Adrenal gland (tissue), 9 donors: ENCODE measurements at regions not wholly inside any gene's neighbourhood (a gene's known extent, or its start where the extent isn't known, plus 50 kb on each side); places are given as distances from the start of the nearest gene placed in this dataset.
"Not testable (repeated sequence)": the region's sequence is repeated elsewhere in the genome, so short reads cannot be mapped to it uniquely, and the experiment has no call there.

Experiments
- DNase-seq, 7 donors: peaks; one replicate each; pipeline ENCODE4 v3.0.0-alpha.2; 2019 to 2020
- H3K27ac ChIP-seq, 5 donors: fragments of 200-600 bp; sonication (generic) in 4 of 5; 1 replicate in 3 of 5; 2 replicates in 2 of 5; pipeline versions ENCODE4 v1.5.1 to v1.8.0; 2016 to 2020; ENCODE audit warnings: mild to moderate bottlenecking in 1 of 5
- H3K27me3 ChIP-seq: fragments of 200-600 bp; 2 replicates; pipeline ENCODE4 v1.8.0; 2021
- H3K36me3 ChIP-seq, 2 donors: fragments of 200-600 bp; replicated peaks in 1 of 2; 1 replicate in 1 of 2; 2 replicates in 1 of 2; pipeline versions ENCODE4 v1.5.1 to v1.8.0; 2018 to 2022
- H3K4me1 ChIP-seq, 2 donors: fragments of 200-600 bp; replicated peaks in 1 of 2; 1 replicate in 1 of 2; 2 replicates in 1 of 2; pipeline versions ENCODE4 v1.5.1 to v1.8.0; 2018 to 2021
- H3K4me3 ChIP-seq, 4 donors: fragments of 200-600 bp; sonication (generic) in 3 of 4; one replicate each; pipeline ENCODE4 v1.5.1; 2016 to 2018
- H3K9me3 ChIP-seq, 3 donors: fragments of 200-600 bp; sonication (generic) in 1 of 3; replicated peaks in 1 of 3; 1 replicate in 2 of 3; 2 replicates in 1 of 3; pipeline versions ENCODE4 v1.5.1 to v1.8.0; 2016 to 2021
- CTCF ChIP-seq, 6 experiments: fragments of 450-650 bp in 4 of 6; fragments of 200-600 bp in 2 of 6; sonication (generic) in 1 of 6; IDR thresholded peaks; 1 replicate in 5 of 6; 2 replicates in 1 of 6; pipeline versions ENCODE4 v1.5.1 to v1.8.0; 2016 to 2021; ENCODE audit warnings: antibody characterized with exemption in 6 of 6, mild to moderate bottlenecking in 2 of 6, moderate library complexity in 1 of 6
- POLR2A ChIP-seq, 2 donors: fragments of 450-650 bp; IDR thresholded peaks; one replicate each; pipeline ENCODE4 v1.6.1; 2017; ENCODE audit warnings: antibody characterized with exemption in 2 of 2, mild to moderate bottlenecking in 2 of 2, moderate library complexity in 1 of 2
- WGBS, 4 donors: extraction: QIAGEN DNeasy Blood & Tissue Kit in 2 of 4; methylation state at CpG; one replicate each; pipeline versions ENCODE4 v1.1.5 to v1.1.7; 2013 to 2017; 5-methylcytosine and 5-hydroxymethylcytosine counted together
- intact Hi-C, 2 donors: fragments of 100-400 bp; cut with DNase I; formaldehyde crosslinking; loops; one replicate each; pipeline versions ENCODE4 v1.14.1 to v1.15.0; 2022 to 2023
- donor health status: healthy with polysubstance abuse.
- donor health status: Bipolar disorder and iron deficiency.
- donor health status: DM: yes; HTN: yes; CAD: no.
- donor health status: DM: no; HTN: no; CAD: no.
- donor health status: DM: no; HTN: no; CAD: no.

- DNase-seq, result no peak
- no peak overlapping the region for H3K4me3 ChIP-seq
- no peaks in the 10 kb centered on the region for H3K27me3 ChIP-seq
- no peaks in the 10 kb centered on the region for H3K36me3 ChIP-seq
- TF ChIP-seq POLR2A (IDR thresholded peaks at IDR 0.05), result no peak
- no peak for TF ChIP-seq CTCF (IDR thresholded peaks at IDR 0.05)
- H3K9me3 ChIP-seq, result no peaks in the 10 kb centered on the region
- no peak overlapping the region for H3K27ac ChIP-seq
- intact Hi-C loops, result no loop called here
- H3K4me1 ChIP-seq, result no peaks in the 10 kb centered on the region
Measured at GRCh38 chr5:85605381-85605780, 1012.4 kb upstream of the COX7C start.

- Histone ChIP-seq H3K27ac (no peak overlapping the region), H3K9me3 (no peaks in the 10 kb centered on the region), H3K36me3 (no peaks in the 10 kb centered on the region), H3K4me1 (no peaks in the 10 kb centered on the region), H3K4me3 (no peak overlapping the region), H3K27me3 (no peaks in the 10 kb centered on the region)
- no peak for DNase-seq
- no peak for TF ChIP-seq POLR2A (IDR thresholded peaks at IDR 0.05)
- TF ChIP-seq CTCF (IDR thresholded peaks at IDR 0.05), result no peak
- intact Hi-C loops, result no loop called here
- 71 to 85% (median 74%) methylated on average over 3 of the region's 3 CpGs for WGBS, 4 donors
Measured at GRCh38 chr5:85614489-85614888, 1003.3 kb upstream of the COX7C start.

DNA sequence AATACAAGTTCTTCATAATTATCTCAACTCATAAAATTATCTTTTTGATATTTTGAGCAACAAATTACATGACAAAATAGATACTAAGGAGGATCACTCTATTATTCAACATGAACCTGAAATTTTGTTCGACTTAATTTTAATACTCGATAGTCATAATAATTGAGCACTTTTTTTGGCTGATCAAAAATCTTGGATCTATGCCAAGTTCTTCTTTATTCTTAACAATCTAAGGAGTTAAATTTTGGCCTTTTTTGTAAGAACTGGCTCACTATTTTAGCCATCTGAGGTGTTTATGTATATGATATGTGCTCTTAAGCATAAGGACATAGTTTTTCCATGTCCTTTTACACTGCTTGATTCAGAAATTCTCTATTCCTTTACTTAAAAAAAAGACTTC, 996.1 kb upstream of the COX7C start:
- no peak overlapping the region for H3K27ac ChIP-seq
- H3K4me3 ChIP-seq, result no peak overlapping the region
- DNase-seq, result no peak
- 88 to 94% (median 91%) methylated on average over 2 of the region's 2 CpGs for whole genome bisulfite sequencing, 4 donors
- no peaks in the 10 kb centered on the region for H3K27me3 ChIP-seq
- H3K9me3 ChIP-seq, result no peaks in the 10 kb centered on the region
- TF ChIP-seq POLR2A (IDR thresholded peaks at IDR 0.05) (no peak), CTCF (IDR thresholded peaks at IDR 0.05) (no peak)
- no peaks in the 10 kb centered on the region for H3K4me1 ChIP-seq
- intact Hi-C loops, result no loop called here
- no peaks in the 10 kb centered on the region for H3K36me3 ChIP-seq

- no peak for TF ChIP-seq CTCF (IDR thresholded peaks at IDR 0.05)
- TF ChIP-seq POLR2A (IDR thresholded peaks at IDR 0.05), result no peak
- intact Hi-C loops, result no loop called here
- no peaks in the 10 kb centered on the region for H3K27me3 ChIP-seq
Measured at GRCh38 chr5:85628153-85628552, 989.6 kb upstream of the COX7C start.

GRCh38 chr5:85638495-85639125, 979.1 kb upstream of the COX7C start:
- 70 to 88% (median 85%) methylated on average over 18 of the region's 25 CpGs for WGBS, 4 donors
- H3K9me3 ChIP-seq, H3K4me3 ChIP-seq, intact Hi-C loops, H3K27ac ChIP-seq, DNase-seq, H3K27me3 ChIP-seq, H3K4me1 ChIP-seq, H3K36me3 ChIP-seq: not testable (repeated sequence)

More at GRCh38 chr5:85628153-85628552, 989.6 kb upstream of the COX7C start:
- no peak for DNase-seq
- Histone ChIP-seq H3K36me3 (no peaks in the 10 kb centered on the region), H3K9me3 (no peaks in the 10 kb centered on the region), H3K4me1 (no peaks in the 10 kb centered on the region), H3K4me3 (no peak overlapping the region), H3K27ac (no peak overlapping the region)
